Caki2 (cell line): ENCODE measurements at regions not wholly inside any gene's neighbourhood (a gene's known extent, or its start where the extent isn't known, plus 50 kb on each side); places are given as distances from the start of the nearest gene placed in this dataset.

Source experiments
- DNase-seq: peaks from one replicate; pipeline ENCODE4 v3.0.0-alpha.2; 2015; ENCODE audit warnings: low read depth
- in situ Hi-C: cut with HindIII; loops from 2 replicates; pipeline ENCODE4 v1.10.0; 2016; ENCODE audit warnings: low sequenced_read_pairs, low pct_unique_long_range_greater_than_20kb, mixed read lengths

- in situ Hi-C loops, result no loop called here
- DNase-seq, result no peak
These were observed 185.0 kb downstream of the SEMA6A start for GRCh38 chr5:116389601-116390000.

- peak; percentile 58 for DNase-seq
- in situ Hi-C loops, result no loop called here
These were observed 185.9 kb downstream of the SEMA6A start for GRCh38 chr5:116388564-116389258.

GRCh38 chr5:116387738-116388137 lies 186.9 kb downstream of the SEMA6A start:
- in situ Hi-C loops, result no loop called here

GRCh38 chr5:116386633-116387032 lies 188.0 kb downstream of the SEMA6A start:
- in situ Hi-C loops, result no loop called here
- no peak for DNase-seq

More at GRCh38 chr5:116387738-116388137, 186.9 kb downstream of the SEMA6A start:
- DNase-seq, result no peak

GRCh38 chr5:116382874-116383266 lies 191.8 kb downstream of the SEMA6A start:
- no peak for DNase-seq
- in situ Hi-C loops, result no loop called here

GRCh38 chr5:116382032-116382873 lies 192.4 kb downstream of the SEMA6A start:
- in situ Hi-C loops, result no loop called here
- DNase-seq, result no peak

- in situ Hi-C loops, result no loop called here
- no peak for DNase-seq
These were observed 193.4 kb downstream of the SEMA6A start for GRCh38 chr5:116381201-116381600.

GRCh38 chr5:116380621-116381020 lies 194.0 kb downstream of the SEMA6A start:
- DNase-seq, result no peak
- in situ Hi-C loops, result no loop called here

- in situ Hi-C loops, result no loop called here
- DNase-seq, result no peak
These were observed 195.3 kb downstream of the SEMA6A start for GRCh38 chr5:116379306-116379705.

- in situ Hi-C loops, result no loop called here
- DNase-seq, result no peak
These were observed 195.9 kb downstream of the SEMA6A start for GRCh38 chr5:116378777-116379121.

GRCh38 chr5:116378007-116378776 lies 196.4 kb downstream of the SEMA6A start:
- DNase-seq, result no peak
- in situ Hi-C loops, result no loop called here

- no peak for DNase-seq
- in situ Hi-C loops, result no loop called here
These were observed 197.2 kb downstream of the SEMA6A start for GRCh38 chr5:116377276-116378006.

- in situ Hi-C loops, result no loop called here
- no peak for DNase-seq
These were observed 198.7 kb downstream of the SEMA6A start for GRCh38 chr5:116375926-116376325.

- DNase-seq, result no peak
- in situ Hi-C loops, result no loop called here
These were observed 200.2 kb downstream of the SEMA6A start for GRCh38 chr5:116374434-116374852.

GRCh38 chr5:116372931-116373597 lies 201.6 kb downstream of the SEMA6A start:
- in situ Hi-C loops, result no loop called here
- no peak for DNase-seq

- no peak for DNase-seq
- in situ Hi-C loops, result no loop called here
These were observed 202.7 kb downstream of the SEMA6A start for GRCh38 chr5:116371935-116372334.

GRCh38 chr5:116371431-116371830 lies 203.2 kb downstream of the SEMA6A start:
- DNase-seq, result no peak
- in situ Hi-C loops, result no loop called here

- in situ Hi-C loops, result no loop called here
- no peak for DNase-seq
These were observed 203.7 kb downstream of the SEMA6A start for GRCh38 chr5:116370886-116371285.
